CD14-positive monocyte (primary cell): ENCODE measurements at regions not wholly inside any gene's neighbourhood (a gene's known extent, or its start where the extent isn't known, plus 50 kb on each side); places are given as distances from the start of the nearest gene placed in this dataset.

Experiments
- DNase-seq, 3 donors: peaks; one replicate each; pipeline ENCODE4 v3.0.0-alpha.2; 2011 to 2022
- H2AFZ ChIP-seq: 2 replicates; pipeline ENCODE4 v1.6.0; 2012; ENCODE audit warnings: mild to moderate bottlenecking, low read depth, low read length, inconsistent platforms; ENCODE audit not compliant: insufficient read depth, poor library complexity, severe bottlenecking
- H3K27ac ChIP-seq, 2 donors: 1 replicate in 1 of 2; 2 replicates in 1 of 2; pipeline ENCODE4 v1.5.1; 2012 to 2013; ENCODE audit warnings: low read length in 2 of 2, control low read depth in 1 of 2, inconsistent platforms in 1 of 2, low read depth in 1 of 2, mild to moderate bottlenecking in 1 of 2
- H3K27me3 ChIP-seq, 2 donors: one replicate each; pipeline versions ENCODE4 v1.6.0 to v1.6.1; 2011 to 2013; ENCODE audit warnings: low read length in 2 of 2; ENCODE audit not compliant: control insufficient read depth in 2 of 2, insufficient read depth in 2 of 2
- H3K36me3 ChIP-seq, 2 donors: replicated peaks in 1 of 2; 1 replicate in 1 of 2; 2 replicates in 1 of 2; pipeline versions ENCODE4 v1.5.1 to v1.6.1; 2012 to 2013; ENCODE audit warnings: low read length in 2 of 2, control low read depth in 1 of 2, inconsistent platforms in 1 of 2, mild to moderate bottlenecking in 1 of 2; ENCODE audit not compliant: insufficient read depth in 2 of 2, control insufficient read depth in 1 of 2
- H3K4me1 ChIP-seq, 2 donors: 1 replicate in 1 of 2; 2 replicates in 1 of 2; pipeline versions ENCODE4 v1.5.1 to v1.6.1; 2012 to 2013; ENCODE audit warnings: low read length in 2 of 2, control low read depth in 1 of 2, inconsistent platforms in 1 of 2, mild to moderate bottlenecking in 1 of 2, moderate library complexity in 1 of 2; ENCODE audit not compliant: insufficient read depth in 2 of 2, control insufficient read depth in 1 of 2
- H3K4me2 ChIP-seq: replicated peaks from 2 replicates; pipeline ENCODE3; 2012; ENCODE audit warnings: low read length, moderate library complexity, mild to moderate bottlenecking; ENCODE audit not compliant: poor library complexity, severe bottlenecking; ENCODE audit errors: extremely low read depth
- H3K4me3 ChIP-seq, 3 experiments: fragments of 200-600 bp in 1 of 3; sonication (generic) in 1 of 3; replicated peaks in 1 of 3; 1 replicate in 2 of 3; 2 replicates in 1 of 3; pipeline ENCODE4 v1.5.1; 2011 to 2013; ENCODE audit warnings: low read length in 3 of 3, mild to moderate bottlenecking in 3 of 3, control low read depth in 2 of 3, low read depth in 2 of 3, inconsistent platforms in 1 of 3, moderate library complexity in 1 of 3
- H3K79me2 ChIP-seq: 2 replicates; pipeline ENCODE4 v1.6.0; 2012; ENCODE audit warnings: mild to moderate bottlenecking, control low read depth, inconsistent platforms, low read length, moderate library complexity; ENCODE audit not compliant: insufficient read depth
- H3K9ac ChIP-seq: 2 replicates; pipeline ENCODE4 v1.6.0; 2017; ENCODE audit warnings: low read length, mild to moderate bottlenecking; ENCODE audit not compliant: insufficient read depth, poor library complexity, severe bottlenecking
- H3K9me3 ChIP-seq, 2 donors: replicated peaks in 1 of 2; 1 replicate in 1 of 2; 2 replicates in 1 of 2; pipeline versions ENCODE4 v1.5.1 to v1.6.1; 2012 to 2013; ENCODE audit warnings: low read length in 2 of 2, control low read depth in 1 of 2; ENCODE audit not compliant: control insufficient read depth in 1 of 2, insufficient read depth in 1 of 2
- H4K20me1 ChIP-seq: 2 replicates; pipeline ENCODE4 v1.6.0; 2012; ENCODE audit warnings: mild to moderate bottlenecking, low read length, control low read depth, moderate library complexity; ENCODE audit not compliant: insufficient read depth
- H3K27ac Mint-ChIP-seq, 7 donors: one replicate each; pipeline ENCODE4 v1.8.0; 2020; ENCODE audit warnings: mild to moderate bottlenecking in 7 of 7, mixed read lengths in 7 of 7, moderate library complexity in 6 of 7, inconsistent platforms in 2 of 7
- H3K27me3 Mint-ChIP-seq, 3 donors: one replicate each; pipeline ENCODE4 v1.8.0; 2021 to 2022; ENCODE audit warnings: low read depth in 3 of 3, mild to moderate bottlenecking in 3 of 3, mixed read lengths in 3 of 3, moderate library complexity in 3 of 3, inconsistent platforms in 1 of 3
- H3K36me3 Mint-ChIP-seq, 2 donors: one replicate each; pipeline ENCODE4 v1.8.0; 2020; ENCODE audit warnings: mixed read lengths in 2 of 2, inconsistent platforms in 1 of 2, mild to moderate bottlenecking in 1 of 2
- H3K4me1 Mint-ChIP-seq: one replicate; pipeline ENCODE4 v1.8.0; 2020; ENCODE audit warnings: mild to moderate bottlenecking, mixed read lengths
- H3K4me3 Mint-ChIP-seq, 2 donors: one replicate each; pipeline ENCODE4 v1.8.0; 2020; ENCODE audit warnings: mild to moderate bottlenecking in 2 of 2, mixed read lengths in 2 of 2, moderate library complexity in 1 of 2
- H3K9me3 Mint-ChIP-seq, 7 donors: one replicate each; pipeline ENCODE4 v1.8.0; 2020 to 2022; ENCODE audit warnings: mixed read lengths in 7 of 7, mild to moderate bottlenecking in 6 of 7, moderate library complexity in 6 of 7, inconsistent platforms in 2 of 7
- WGBS: methylation state at CpG from one replicate; pipeline ENCODE4 v1.1.5; 2013; ENCODE audit warnings: missing lambda C conversion rate; ENCODE audit not compliant: insufficient coverage; 5-methylcytosine and 5-hydroxymethylcytosine counted together
- intact Hi-C, 2 donors: fragments of 100-400 bp; cut with micrococcal nuclease; formaldehyde crosslinking; loops; one replicate each; pipeline versions ENCODE4 v1.15.0 to v1.15.1; 2023
- TF ChIP-seq, protein P1 (sequence below): fragments of 200-600 bp; IDR thresholded peaks from one replicate; pipeline ENCODE4 v1.8.0; 2022; ENCODE audit warnings: antibody characterized with exemption, mild to moderate bottlenecking

DNA sequence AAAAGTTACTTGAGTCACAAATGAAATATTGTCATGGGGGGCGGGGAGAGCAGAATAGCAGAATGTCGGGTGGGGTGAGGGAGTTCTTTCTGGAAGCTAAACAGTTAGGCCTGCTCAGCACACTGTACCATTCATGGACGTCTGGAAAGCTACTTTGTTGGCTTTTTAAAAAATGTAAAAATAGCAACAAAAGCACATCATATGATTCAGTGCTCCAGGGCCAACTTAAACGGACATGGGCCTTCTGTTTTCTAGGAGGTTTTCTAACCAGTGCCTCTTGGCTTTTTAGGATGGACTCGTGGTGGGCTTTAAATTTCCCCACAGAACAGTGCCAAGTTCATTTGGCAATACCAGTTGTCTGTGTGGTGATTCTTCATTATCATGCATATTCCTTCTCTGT is 57.4 kb upstream of the CLCN4 start:
- no peak overlapping the region for H3K4me3 Mint-ChIP-seq
- peaks cover 0 to 14% (median 0%) of the 10 kb centered on the region in 3 donors for H3K27me3 Mint-ChIP-seq
- H3K27ac ChIP-seq, result no peak overlapping the region
- peaks cover 0 to 17% (median 0%) of the 10 kb centered on the region in 7 donors for H3K9me3 Mint-ChIP-seq
- peaks cover 0 to 7% of the 10 kb centered on the region in 2 donors for H3K36me3 ChIP-seq
- no peaks in the 10 kb centered on the region for H3K27me3 ChIP-seq
- no peak overlapping the region for H2AFZ ChIP-seq
- DNase-seq, result no peak
- no peak overlapping the region for H3K9ac ChIP-seq
- no peaks in the 10 kb centered on the region for H3K9me3 ChIP-seq
- peaks cover 10 to 12% of the 10 kb centered on the region in 2 donors for H3K4me1 ChIP-seq
- peaks cover 25% of the 10 kb centered on the region in 2 donors for H3K36me3 Mint-ChIP-seq
- no peaks in the 10 kb centered on the region for H3K79me2 ChIP-seq
- no CpG with 5 or more reads among the region's 5 CpGs for WGBS
- TF ChIP-seq, protein P1, sequence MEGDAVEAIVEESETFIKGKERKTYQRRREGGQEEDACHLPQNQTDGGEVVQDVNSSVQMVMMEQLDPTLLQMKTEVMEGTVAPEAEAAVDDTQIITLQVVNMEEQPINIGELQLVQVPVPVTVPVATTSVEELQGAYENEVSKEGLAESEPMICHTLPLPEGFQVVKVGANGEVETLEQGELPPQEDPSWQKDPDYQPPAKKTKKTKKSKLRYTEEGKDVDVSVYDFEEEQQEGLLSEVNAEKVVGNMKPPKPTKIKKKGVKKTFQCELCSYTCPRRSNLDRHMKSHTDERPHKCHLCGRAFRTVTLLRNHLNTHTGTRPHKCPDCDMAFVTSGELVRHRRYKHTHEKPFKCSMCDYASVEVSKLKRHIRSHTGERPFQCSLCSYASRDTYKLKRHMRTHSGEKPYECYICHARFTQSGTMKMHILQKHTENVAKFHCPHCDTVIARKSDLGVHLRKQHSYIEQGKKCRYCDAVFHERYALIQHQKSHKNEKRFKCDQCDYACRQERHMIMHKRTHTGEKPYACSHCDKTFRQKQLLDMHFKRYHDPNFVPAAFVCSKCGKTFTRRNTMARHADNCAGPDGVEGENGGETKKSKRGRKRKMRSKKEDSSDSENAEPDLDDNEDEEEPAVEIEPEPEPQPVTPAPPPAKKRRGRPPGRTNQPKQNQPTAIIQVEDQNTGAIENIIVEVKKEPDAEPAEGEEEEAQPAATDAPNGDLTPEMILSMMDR, result no peak
- intact Hi-C loops, result no loop called here
- H3K4me3 ChIP-seq, result no peak overlapping the region
- H3K4me1 Mint-ChIP-seq, result peaks cover 35% of the 10 kb centered on the region
- H3K4me2 ChIP-seq, result no peak overlapping the region
- no peaks in the 10 kb centered on the region for H4K20me1 ChIP-seq
- H3K27ac Mint-ChIP-seq, result peak overlapping the region in 1 of 7 donors; percentile 94

DNA sequence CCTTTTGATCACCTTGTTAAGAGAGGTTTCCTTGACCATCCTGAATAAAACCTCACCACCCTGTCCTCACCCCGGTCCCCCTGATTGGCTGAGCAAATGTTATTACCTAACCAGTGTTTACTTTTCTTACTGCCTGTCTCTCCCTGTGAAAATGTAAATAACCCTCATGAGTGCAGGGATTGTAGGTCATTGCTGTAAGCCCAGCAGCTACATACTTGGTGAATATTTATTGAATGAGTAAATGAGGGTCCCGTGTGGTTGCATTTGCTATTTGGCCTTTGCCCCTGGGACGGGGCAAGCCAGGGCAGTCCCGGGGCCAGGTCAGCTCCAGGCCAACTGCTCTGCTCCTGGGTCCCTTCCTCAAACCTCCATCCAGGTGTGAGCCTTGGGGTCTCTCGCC is 55.5 kb upstream of the CLCN4 start:
- H3K9me3 Mint-ChIP-seq, result peaks cover 0 to 15% (median 0%) of the 10 kb centered on the region in 7 donors
- Histone ChIP-seq H2AFZ (no peak overlapping the region), H3K4me1 (peaks cover 10 to 12% of the 10 kb centered on the region in 2 donors), H3K27ac (no peak overlapping the region), H3K4me3 (no peak overlapping the region), H3K79me2 (no peaks in the 10 kb centered on the region), H4K20me1 (no peaks in the 10 kb centered on the region), H3K27me3 (no peaks in the 10 kb centered on the region), H3K9me3 (no peaks in the 10 kb centered on the region), H3K4me2 (no peak overlapping the region), H3K36me3 (peaks cover 0 to 6% of the 10 kb centered on the region in 2 donors), H3K9ac (no peak overlapping the region)
- H3K36me3 Mint-ChIP-seq, result peaks cover 16 to 22% of the 10 kb centered on the region in 2 donors
- DNase-seq, result no peak
- peaks cover 39% of the 10 kb centered on the region for H3K4me1 Mint-ChIP-seq
- WGBS, result no CpG with 5 or more reads among the region's 5 CpGs
- H3K4me3 Mint-ChIP-seq, result no peak overlapping the region
- intact Hi-C loops, result no loop called here
- H3K27me3 Mint-ChIP-seq, result peaks cover 0 to 14% (median 0%) of the 10 kb centered on the region in 3 donors
- H3K27ac Mint-ChIP-seq, result no peak overlapping the region
- TF ChIP-seq, protein P1, result no peak
